ENCODE measurements at regions not wholly inside any gene's neighbourhood (a gene's known extent, or its start where the extent isn't known, plus 50 kb on each side); places are given as distances from the start of the nearest gene placed in this dataset.

- no peak overlapping the region for H3K9ac ChIP-seq (ENCODE audit: low read length)
- no peak for TF ChIP-seq EZH2 (IDR thresholded peaks at IDR 0.05; ENCODE audit: borderline replicate concordance, low read length)
- TF ChIP-seq CTCF (IDR thresholded peaks at IDR 0.05; ENCODE audit: low read length): no peak
- no peaks in the 10 kb centered on the region for H3K79me2 ChIP-seq (ENCODE audit: insufficient read depth, low read length)
- no peaks in the 10 kb centered on the region for H3K27me3 ChIP-seq (ENCODE audit: insufficient read depth, low read length)
- no peaks in the 10 kb centered on the region for H3F3A ChIP-seq (ENCODE audit: insufficient read depth, low read length)
- H3K9me3 ChIP-seq (ENCODE audit: low read length): no peaks in the 10 kb centered on the region
- no peak overlapping the region for H3K4me3 ChIP-seq (ENCODE audit: low read depth, low read length, poor library complexity, severe bottlenecking)
- H3K4me2 ChIP-seq (ENCODE audit: low read length): no peak overlapping the region
- no peaks in the 10 kb centered on the region for H3K36me3 ChIP-seq (ENCODE audit: insufficient read depth, low read length)
- no peak overlapping the region for H2AFZ ChIP-seq (ENCODE audit: low read length)
- H4K20me1 ChIP-seq (ENCODE audit: insufficient read depth, low read length): no peaks in the 10 kb centered on the region
- no peaks in the 10 kb centered on the region for H3K9me2 ChIP-seq (ENCODE audit: low read depth, low read length)
- no peak overlapping the region for H3K27ac ChIP-seq (ENCODE audit: low read depth, low read length, poor library complexity, severe bottlenecking)
- H3K4me1 ChIP-seq (ENCODE audit: insufficient read depth, low read length, severe bottlenecking): no peaks in the 10 kb centered on the region
Measured at GRCh38 chr2:100642425-100642824, 79.6 kb downstream of the PDCL3 start.

GRCh38 chr2:100643467-100643866 is 80.7 kb downstream of the PDCL3 start:
- Histone ChIP-seq H3K27me3 (ENCODE audit: insufficient read depth, low read length) (peaks cover 5% of the 10 kb centered on the region; the same call in 1 of the 2 replicates), H4K20me1 (ENCODE audit: insufficient read depth, low read length) (no peaks in the 10 kb centered on the region), H3K4me2 (ENCODE audit: low read length) (no peak overlapping the region), H3K4me1 (ENCODE audit: insufficient read depth, low read length, severe bottlenecking) (no peaks in the 10 kb centered on the region), H3F3A (ENCODE audit: insufficient read depth, low read length) (no peaks in the 10 kb centered on the region), H3K27ac (ENCODE audit: low read depth, low read length, poor library complexity, severe bottlenecking) (no peak overlapping the region), H3K79me2 (ENCODE audit: insufficient read depth, low read length) (no peaks in the 10 kb centered on the region), H3K9ac (ENCODE audit: low read length) (no peak overlapping the region), H3K36me3 (ENCODE audit: insufficient read depth, low read length) (no peaks in the 10 kb centered on the region), H3K9me2 (ENCODE audit: low read depth, low read length) (no peaks in the 10 kb centered on the region), H2AFZ (ENCODE audit: low read length) (no peak overlapping the region), H3K4me3 (ENCODE audit: low read depth, low read length, poor library complexity, severe bottlenecking) (no peak overlapping the region), H3K9me3 (ENCODE audit: low read length) (no peaks in the 10 kb centered on the region)
- no peak for TF ChIP-seq EZH2 (IDR thresholded peaks at IDR 0.05; ENCODE audit: borderline replicate concordance, low read length)

- no peaks in the 10 kb centered on the region for H3K79me2 ChIP-seq (ENCODE audit: insufficient read depth, low read length)
- no peak overlapping the region for H2AFZ ChIP-seq (ENCODE audit: low read length)
- no peaks in the 10 kb centered on the region for H3K36me3 ChIP-seq (ENCODE audit: insufficient read depth, low read length)
- no peak overlapping the region for H3K4me2 ChIP-seq (ENCODE audit: low read length)
- H3K4me1 ChIP-seq (ENCODE audit: insufficient read depth, low read length, severe bottlenecking): no peaks in the 10 kb centered on the region
- no peaks in the 10 kb centered on the region for H3F3A ChIP-seq (ENCODE audit: insufficient read depth, low read length)
- no peaks in the 10 kb centered on the region for H3K9me2 ChIP-seq (ENCODE audit: low read depth, low read length)
- TF ChIP-seq CTCF (IDR thresholded peaks at IDR 0.05; ENCODE audit: low read length) (no peak), EZH2 (IDR thresholded peaks at IDR 0.05; ENCODE audit: borderline replicate concordance, low read length) (no peak)
- no peak overlapping the region for H3K4me3 ChIP-seq (ENCODE audit: low read depth, low read length, poor library complexity, severe bottlenecking)
- H4K20me1 ChIP-seq (ENCODE audit: insufficient read depth, low read length): no peaks in the 10 kb centered on the region
- no peaks in the 10 kb centered on the region for H3K9me3 ChIP-seq (ENCODE audit: low read length)
- H3K27ac ChIP-seq (ENCODE audit: low read depth, low read length, poor library complexity, severe bottlenecking): no peak overlapping the region
- peaks cover 5% of the 10 kb centered on the region; the same call in 1 of the 2 replicates for H3K27me3 ChIP-seq (ENCODE audit: insufficient read depth, low read length)
- no peak overlapping the region for H3K9ac ChIP-seq (ENCODE audit: low read length)
Measured at GRCh38 chr2:100643906-100644501, 81.2 kb downstream of the PDCL3 start.

All from OCI-LY1 (cell line).